Osteoblast (primary cell): ENCODE measurements at regions not wholly inside any gene's neighbourhood (a gene's known extent, or its start where the extent isn't known, plus 50 kb on each side); places are given as distances from the start of the nearest gene placed in this dataset.

Experiments used
- DNase-seq: peaks from one replicate; pipeline ENCODE4 v3.0.0; 2011; ENCODE audit warnings: low spot score, mixed read lengths; ENCODE audit not compliant: insufficient read length; ENCODE audit errors: missing footprints
- H2AFZ ChIP-seq: 2 replicates; pipeline ENCODE4 v1.6.0; 2011; ENCODE audit warnings: mild to moderate bottlenecking, low read length
- H3K27ac ChIP-seq: 2 replicates; pipeline ENCODE4 v1.5.1; 2011; ENCODE audit warnings: mild to moderate bottlenecking, low read depth, low read length, moderate library complexity
- H3K27me3 ChIP-seq: 2 replicates; pipeline ENCODE4 v1.6.0; 2012; ENCODE audit warnings: mild to moderate bottlenecking, control low read depth, inconsistent platforms, low read length, moderate library complexity; ENCODE audit not compliant: insufficient read depth
- H3K36me3 ChIP-seq: 2 replicates; pipeline ENCODE4 v1.5.1; 2011; ENCODE audit warnings: mild to moderate bottlenecking, low read length, control low read depth, moderate library complexity; ENCODE audit not compliant: insufficient read depth
- H3K4me1 ChIP-seq: 2 replicates; pipeline ENCODE4 v1.5.1; 2011; ENCODE audit warnings: mild to moderate bottlenecking, low read length, control low read depth, moderate library complexity; ENCODE audit not compliant: insufficient read depth
- H3K4me2 ChIP-seq: 2 replicates; pipeline ENCODE4 v1.6.0; 2011; ENCODE audit warnings: mild to moderate bottlenecking, low read length; ENCODE audit not compliant: insufficient read depth
- H3K4me3 ChIP-seq: fragments of 200-600 bp; sonication (generic); 3 replicates; pipeline ENCODE4 v1.5.1; 2012; ENCODE audit warnings: mild to moderate bottlenecking, low read length, inconsistent platforms; ENCODE audit not compliant: insufficient read depth
- H3K79me2 ChIP-seq: 2 replicates; pipeline ENCODE4 v1.6.0; 2012; ENCODE audit warnings: mild to moderate bottlenecking, low read length, control low read depth, inconsistent platforms; ENCODE audit not compliant: insufficient read depth
- H3K9me3 ChIP-seq: 2 replicates; pipeline ENCODE4 v1.5.1; 2011; ENCODE audit warnings: low read depth, low read length, control low read depth
- H4K20me1 ChIP-seq: 2 replicates; pipeline ENCODE4 v1.6.0; 2012; ENCODE audit warnings: mild to moderate bottlenecking, low read length, control low read depth; ENCODE audit not compliant: insufficient read depth
- CTCF ChIP-seq: IDR thresholded peaks from 2 replicates; pipeline ENCODE4 v1.5.1; 2011; ENCODE audit warnings: mild to moderate bottlenecking, low read depth, low read length, moderate library complexity; ENCODE audit errors: extremely low read depth

GRCh38 chr15:97712530-97712929, 248.0 kb upstream of the ARRDC4 start:
- H3K79me2 ChIP-seq: no peaks in the 10 kb centered on the region
- no peak for TF ChIP-seq CTCF
- H3K9me3 ChIP-seq: peaks cover 2% of the 10 kb centered on the region
- no peaks in the 10 kb centered on the region for H4K20me1 ChIP-seq
- no peak overlapping the region for H3K27ac ChIP-seq
- H3K27me3 ChIP-seq: no peaks in the 10 kb centered on the region
- DNase-seq: no peak
- no peak overlapping the region for H2AFZ ChIP-seq
- H3K4me2 ChIP-seq: no peak overlapping the region
- no peaks in the 10 kb centered on the region for H3K36me3 ChIP-seq
- H3K4me3 ChIP-seq: no peak overlapping the region
- H3K4me1 ChIP-seq: no peaks in the 10 kb centered on the region

- DNase-seq: no peak
- no peaks in the 10 kb centered on the region for H3K27me3 ChIP-seq
- no peaks in the 10 kb centered on the region for H4K20me1 ChIP-seq
- H3K27ac ChIP-seq: no peak overlapping the region
- H2AFZ ChIP-seq: no peak overlapping the region
- no peak overlapping the region for H3K4me3 ChIP-seq
- H3K9me3 ChIP-seq: peaks cover 2% of the 10 kb centered on the region
- H3K79me2 ChIP-seq: no peaks in the 10 kb centered on the region
- no peak overlapping the region for H3K4me2 ChIP-seq
- TF ChIP-seq CTCF: no peak
- no peaks in the 10 kb centered on the region for H3K36me3 ChIP-seq
- no peaks in the 10 kb centered on the region for H3K4me1 ChIP-seq
Observed at GRCh38 chr15:97717806-97718205, 242.7 kb upstream of the ARRDC4 start.

GRCh38 chr15:97718509-97718908, 242.0 kb upstream of the ARRDC4 start:
- no peaks in the 10 kb centered on the region for H3K4me1 ChIP-seq
- no peak overlapping the region for H2AFZ ChIP-seq
- H3K27me3 ChIP-seq: no peaks in the 10 kb centered on the region
- no peaks in the 10 kb centered on the region for H3K79me2 ChIP-seq
- no peaks in the 10 kb centered on the region for H4K20me1 ChIP-seq
- no peak overlapping the region for H3K27ac ChIP-seq
- peaks cover 2% of the 10 kb centered on the region for H3K9me3 ChIP-seq
- no peak overlapping the region for H3K4me2 ChIP-seq
- no peak for TF ChIP-seq CTCF
- no peak for DNase-seq
- no peak overlapping the region for H3K4me3 ChIP-seq
- no peaks in the 10 kb centered on the region for H3K36me3 ChIP-seq

- DNase-seq: no peak
Observed at GRCh38 chr15:97728791-97729190, 231.7 kb upstream of the ARRDC4 start.

More at GRCh38 chr15:97728791-97729190, 231.7 kb upstream of the ARRDC4 start:
- no peaks in the 10 kb centered on the region for H3K4me1 ChIP-seq
- H3K36me3 ChIP-seq: no peaks in the 10 kb centered on the region
- H3K4me2 ChIP-seq: no peak overlapping the region
- no peak overlapping the region for H3K27ac ChIP-seq
- no peaks in the 10 kb centered on the region for H3K9me3 ChIP-seq
- no peak for TF ChIP-seq CTCF
- no peak overlapping the region for H3K4me3 ChIP-seq
- no peaks in the 10 kb centered on the region for H4K20me1 ChIP-seq
- H3K79me2 ChIP-seq: no peaks in the 10 kb centered on the region
- no peaks in the 10 kb centered on the region for H3K27me3 ChIP-seq
- H2AFZ ChIP-seq: no peak overlapping the region
